ENCODE measurements at regions not wholly inside any gene's neighbourhood (a gene's known extent, or its start where the extent isn't known, plus 50 kb on each side); places are given as distances from the start of the nearest gene placed in this dataset.

DNA sequence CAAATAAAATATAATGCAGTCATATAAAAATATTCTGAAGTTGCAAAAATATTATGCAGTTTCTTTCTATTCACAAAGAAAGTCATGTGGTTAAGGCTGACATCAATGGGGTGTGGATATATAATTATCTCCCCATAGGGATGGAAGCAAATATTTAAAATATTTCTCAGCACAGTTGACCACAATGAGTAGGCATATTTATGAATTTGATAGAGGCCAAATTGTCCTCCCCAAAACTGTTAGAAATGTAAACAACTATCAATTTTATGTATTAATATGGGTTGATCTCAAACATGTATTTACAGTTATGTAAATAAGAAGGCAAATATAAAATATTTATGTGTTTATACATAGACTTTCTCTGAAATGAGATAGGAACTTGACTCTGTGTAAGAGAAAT lies 246.0 kb upstream of the CBLB start:
- DNase-seq = peak; percentile 16
- H3K27me3 ChIP-seq (replicated peaks) = no peaks in the 10 kb centered on the region
- no peaks in the 10 kb centered on the region for H3K36me3 ChIP-seq (replicated peaks)
- H3K4me3 ChIP-seq (ENCODE audit: low read depth, low read length) = no peak overlapping the region
- TF ChIP-seq, protein P1, sequence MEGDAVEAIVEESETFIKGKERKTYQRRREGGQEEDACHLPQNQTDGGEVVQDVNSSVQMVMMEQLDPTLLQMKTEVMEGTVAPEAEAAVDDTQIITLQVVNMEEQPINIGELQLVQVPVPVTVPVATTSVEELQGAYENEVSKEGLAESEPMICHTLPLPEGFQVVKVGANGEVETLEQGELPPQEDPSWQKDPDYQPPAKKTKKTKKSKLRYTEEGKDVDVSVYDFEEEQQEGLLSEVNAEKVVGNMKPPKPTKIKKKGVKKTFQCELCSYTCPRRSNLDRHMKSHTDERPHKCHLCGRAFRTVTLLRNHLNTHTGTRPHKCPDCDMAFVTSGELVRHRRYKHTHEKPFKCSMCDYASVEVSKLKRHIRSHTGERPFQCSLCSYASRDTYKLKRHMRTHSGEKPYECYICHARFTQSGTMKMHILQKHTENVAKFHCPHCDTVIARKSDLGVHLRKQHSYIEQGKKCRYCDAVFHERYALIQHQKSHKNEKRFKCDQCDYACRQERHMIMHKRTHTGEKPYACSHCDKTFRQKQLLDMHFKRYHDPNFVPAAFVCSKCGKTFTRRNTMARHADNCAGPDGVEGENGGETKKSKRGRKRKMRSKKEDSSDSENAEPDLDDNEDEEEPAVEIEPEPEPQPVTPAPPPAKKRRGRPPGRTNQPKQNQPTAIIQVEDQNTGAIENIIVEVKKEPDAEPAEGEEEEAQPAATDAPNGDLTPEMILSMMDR (IDR thresholded peaks at IDR 0.05; ENCODE audit: low read depth, low read length, missing control alignments) = no peak
- in situ Hi-C loops (cut with HindIII; ENCODE audit: low pct_ligation_motif_present, low sequenced_read_pairs) = no loop called here
- peak overlapping the region; percentile 82 for H3K27ac ChIP-seq

GRCh38 chr3:106115557-106115956 lies 246.7 kb upstream of the CBLB start:
- DNase-seq = no peak
- TF ChIP-seq, protein P1 (IDR thresholded peaks at IDR 0.05; ENCODE audit: low read depth, low read length, missing control alignments) = no peak
- H3K27ac ChIP-seq = peak overlapping the region; percentile 82
- no peaks in the 10 kb centered on the region for H3K27me3 ChIP-seq (replicated peaks)
- H3K4me3 ChIP-seq (ENCODE audit: low read depth, low read length) = no peak overlapping the region
- no peaks in the 10 kb centered on the region for H3K36me3 ChIP-seq (replicated peaks)
- in situ Hi-C loops (cut with HindIII; ENCODE audit: low pct_ligation_motif_present, low sequenced_read_pairs) = no loop called here

- Histone ChIP-seq H3K27ac (no peak overlapping the region), H3K4me3 (ENCODE audit: low read depth, low read length) (no peak overlapping the region), H3K36me3 (replicated peaks) (no peaks in the 10 kb centered on the region), H3K27me3 (replicated peaks) (no peaks in the 10 kb centered on the region)
- in situ Hi-C loops (cut with HindIII; ENCODE audit: low pct_ligation_motif_present, low sequenced_read_pairs) = no loop called here
- DNase-seq = no peak
- TF ChIP-seq, protein P1 (IDR thresholded peaks at IDR 0.05; ENCODE audit: low read depth, low read length, missing control alignments) = no peak
These were observed 248.1 kb upstream of the CBLB start for GRCh38 chr3:106116733-106117489.

DNA sequence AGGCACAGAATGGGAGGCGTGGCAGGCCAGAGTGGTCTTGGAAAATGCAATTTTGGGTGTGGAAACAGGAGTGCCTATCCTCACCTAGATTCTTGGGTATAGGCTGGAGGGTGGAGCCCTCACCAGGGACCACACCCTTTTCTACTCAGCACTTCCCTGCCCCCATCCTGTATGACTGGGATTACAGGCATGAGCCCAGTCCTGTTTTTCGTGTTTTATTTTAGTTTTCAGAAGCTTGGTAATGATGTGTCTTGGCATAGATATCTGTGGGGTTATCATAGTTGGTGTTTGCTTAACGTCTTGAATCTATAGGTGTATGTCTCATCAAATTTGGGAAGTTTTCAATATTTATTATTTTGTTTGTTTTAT lies 248.7 kb upstream of the CBLB start:
- Histone ChIP-seq H3K27ac (no peak overlapping the region), H3K27me3 (replicated peaks) (no peaks in the 10 kb centered on the region)
- in situ Hi-C loops (cut with HindIII; ENCODE audit: low pct_ligation_motif_present, low sequenced_read_pairs) = no loop called here

GRCh38 chr3:106119614-106120082 lies 250.8 kb upstream of the CBLB start:
- DNase-seq = peak; percentile 73
- no peaks in the 10 kb centered on the region for H3K27me3 ChIP-seq (replicated peaks)
- TF ChIP-seq, protein P1 (IDR thresholded peaks at IDR 0.05; ENCODE audit: low read depth, low read length, missing control alignments) = no peak
- H3K36me3 ChIP-seq (replicated peaks) = no peaks in the 10 kb centered on the region
- peak overlapping the region; percentile 74 for H3K27ac ChIP-seq
- in situ Hi-C loops (cut with HindIII; ENCODE audit: low pct_ligation_motif_present, low sequenced_read_pairs) = no loop called here
- no peak overlapping the region for H3K4me3 ChIP-seq (ENCODE audit: low read depth, low read length)

More for the DNA sequence above, 248.7 kb upstream of the CBLB start:
- Histone ChIP-seq H3K4me3 (ENCODE audit: low read depth, low read length) (no peak overlapping the region), H3K36me3 (replicated peaks) (no peaks in the 10 kb centered on the region)
- TF ChIP-seq, protein P1 (IDR thresholded peaks at IDR 0.05; ENCODE audit: low read depth, low read length, missing control alignments) = no peak
- no peak for DNase-seq

DNA sequence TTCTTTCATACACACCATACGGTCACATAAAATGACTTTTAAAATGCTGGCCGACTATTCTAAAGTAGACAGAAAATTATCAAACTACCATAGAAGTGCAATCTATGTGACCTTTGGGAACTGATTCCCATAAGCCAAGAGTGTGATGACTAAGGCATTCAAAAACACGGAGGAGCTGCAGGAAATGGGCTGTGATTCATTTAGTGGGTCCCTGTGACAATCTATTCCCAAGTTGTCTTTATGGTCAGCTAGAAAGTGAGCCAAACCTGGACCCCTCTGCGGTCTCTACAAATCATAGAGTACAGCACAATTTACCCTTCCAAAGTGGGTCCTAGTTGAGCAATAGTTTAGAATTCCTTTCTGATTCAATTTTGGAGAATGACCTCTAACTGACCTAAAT lies 251.5 kb upstream of the CBLB start:
- in situ Hi-C loops (cut with HindIII; ENCODE audit: low pct_ligation_motif_present, low sequenced_read_pairs) = no loop called here
- H3K4me3 ChIP-seq (ENCODE audit: low read depth, low read length) = no peak overlapping the region
- H3K27ac ChIP-seq = peak overlapping the region; percentile 74
- TF ChIP-seq, protein P1 (IDR thresholded peaks at IDR 0.05; ENCODE audit: low read depth, low read length, missing control alignments) = no peak
- peak; percentile 69 for DNase-seq
- no peaks in the 10 kb centered on the region for H3K27me3 ChIP-seq (replicated peaks)
- H3K36me3 ChIP-seq (replicated peaks) = no peaks in the 10 kb centered on the region

All from brain microvascular endothelial cell (primary cell).